WTC11 (cell line): ENCODE measurements at regions not wholly inside any gene's neighbourhood (a gene's known extent, or its start where the extent isn't known, plus 50 kb on each side); places are given as distances from the start of the nearest gene placed in this dataset.

Experiments used
- E2F5 ChIP-seq: sonication (generic); formaldehyde crosslinking; IDR thresholded peaks from 2 replicates; pipeline ENCODE4 v1.8.1; 2022; ENCODE audit warnings: mild to moderate bottlenecking, moderate library complexity, missing genetic modification reagents
- GABPB1 ChIP-seq: sonication (generic); formaldehyde crosslinking; IDR thresholded peaks from 2 replicates; pipeline ENCODE4 v1.8.1; 2023; ENCODE audit warnings: mild to moderate bottlenecking, missing genetic modification reagents
- JUN ChIP-seq: sonication (generic); formaldehyde crosslinking; IDR thresholded peaks from 2 replicates; pipeline ENCODE4 v1.8.0; 2023; ENCODE audit warnings: mild to moderate bottlenecking, missing genetic modification reagents
- NFATC4 ChIP-seq: fragments of 250-450 bp; sonication (Bioruptor Pico); IDR thresholded peaks from 2 replicates; pipeline ENCODE4 v1.9.0; 2021; ENCODE audit warnings: mild to moderate bottlenecking
- OVOL2 ChIP-seq: fragments of 250-450 bp; sonication (Bioruptor Pico); IDR thresholded peaks from 2 replicates; pipeline ENCODE4 v1.9.0; 2021; ENCODE audit warnings: mild to moderate bottlenecking, borderline replicate concordance
- PRDM15 ChIP-seq: sonication (generic); formaldehyde crosslinking; IDR thresholded peaks from 2 replicates; pipeline ENCODE4 v1.8.0; 2022; ENCODE audit warnings: missing genetic modification reagents
- SOX15 ChIP-seq: fragments of 250-450 bp; sonication (Bioruptor Pico); IDR thresholded peaks from 2 replicates; pipeline ENCODE4 v1.9.0; 2021; ENCODE audit warnings: mild to moderate bottlenecking
- STAT6 ChIP-seq: sonication (generic); formaldehyde crosslinking; conservative IDR thresholded peaks from 2 replicates; pipeline ENCODE4 v1.8.1; 2023; ENCODE audit warnings: mild to moderate bottlenecking, low read depth, missing genetic modification reagents, moderate library complexity
- USF2 ChIP-seq: sonication (generic); formaldehyde crosslinking; IDR thresholded peaks from 2 replicates; pipeline ENCODE4 v1.8.1; 2023; ENCODE audit warnings: mild to moderate bottlenecking, missing genetic modification reagents, moderate library complexity
- ZNF512 ChIP-seq: sonication (generic); formaldehyde crosslinking; IDR thresholded peaks from 2 replicates; pipeline ENCODE4 v1.8.1; 2022; ENCODE audit warnings: missing genetic modification reagents, borderline replicate concordance
- ZNF671 ChIP-seq: fragments of 250-450 bp; sonication (Bioruptor Pico); IDR thresholded peaks from 2 replicates; pipeline ENCODE4 v1.8.0; 2021; ENCODE audit warnings: mild to moderate bottlenecking
- TF ChIP-seq, protein P1 (sequence below): sonication (generic); formaldehyde crosslinking; IDR thresholded peaks from 2 replicates; pipeline ENCODE4 v1.8.1; 2022; ENCODE audit warnings: mild to moderate bottlenecking, missing genetic modification reagents, moderate library complexity, borderline replicate concordance
- TF ChIP-seq, protein P2 (sequence below): sonication (generic); formaldehyde crosslinking; IDR thresholded peaks from 2 replicates; pipeline ENCODE4 v1.8.1; 2023; ENCODE audit warnings: mild to moderate bottlenecking, missing genetic modification reagents

DNA sequence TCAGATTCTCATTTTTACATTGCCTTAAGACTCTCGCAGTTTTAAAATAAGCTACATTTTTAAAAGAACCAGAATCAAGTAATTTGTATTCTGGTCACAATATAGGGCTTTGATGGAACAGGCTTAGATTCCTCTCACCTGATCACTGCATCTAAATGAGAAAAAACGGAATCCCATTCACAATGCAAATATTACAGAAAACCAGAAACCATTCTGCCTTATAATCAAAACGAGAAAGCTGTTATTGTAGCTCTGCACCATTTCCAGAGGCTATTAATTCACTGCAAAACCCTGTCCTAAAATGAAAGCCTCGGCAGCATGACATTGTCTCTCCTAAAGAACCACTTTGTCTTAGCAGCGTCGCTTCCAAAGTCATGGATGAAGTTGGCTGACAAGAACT is 116.1 kb upstream of the ZNF366 start (continued):
- TF ChIP-seq, protein P1, sequence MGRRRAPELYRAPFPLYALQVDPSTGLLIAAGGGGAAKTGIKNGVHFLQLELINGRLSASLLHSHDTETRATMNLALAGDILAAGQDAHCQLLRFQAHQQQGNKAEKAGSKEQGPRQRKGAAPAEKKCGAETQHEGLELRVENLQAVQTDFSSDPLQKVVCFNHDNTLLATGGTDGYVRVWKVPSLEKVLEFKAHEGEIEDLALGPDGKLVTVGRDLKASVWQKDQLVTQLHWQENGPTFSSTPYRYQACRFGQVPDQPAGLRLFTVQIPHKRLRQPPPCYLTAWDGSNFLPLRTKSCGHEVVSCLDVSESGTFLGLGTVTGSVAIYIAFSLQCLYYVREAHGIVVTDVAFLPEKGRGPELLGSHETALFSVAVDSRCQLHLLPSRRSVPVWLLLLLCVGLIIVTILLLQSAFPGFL (CRISPR knock-in tag), result no peak
- TF ChIP-seq PRDM15 (CRISPR knock-in tag), result no peak
- no peak for TF ChIP-seq JUN (CRISPR knock-in tag)
- no peak for TF ChIP-seq STAT6 (CRISPR knock-in tag)
- TF ChIP-seq USF2 (CRISPR knock-in tag), result no peak
- TF ChIP-seq, protein P2, sequence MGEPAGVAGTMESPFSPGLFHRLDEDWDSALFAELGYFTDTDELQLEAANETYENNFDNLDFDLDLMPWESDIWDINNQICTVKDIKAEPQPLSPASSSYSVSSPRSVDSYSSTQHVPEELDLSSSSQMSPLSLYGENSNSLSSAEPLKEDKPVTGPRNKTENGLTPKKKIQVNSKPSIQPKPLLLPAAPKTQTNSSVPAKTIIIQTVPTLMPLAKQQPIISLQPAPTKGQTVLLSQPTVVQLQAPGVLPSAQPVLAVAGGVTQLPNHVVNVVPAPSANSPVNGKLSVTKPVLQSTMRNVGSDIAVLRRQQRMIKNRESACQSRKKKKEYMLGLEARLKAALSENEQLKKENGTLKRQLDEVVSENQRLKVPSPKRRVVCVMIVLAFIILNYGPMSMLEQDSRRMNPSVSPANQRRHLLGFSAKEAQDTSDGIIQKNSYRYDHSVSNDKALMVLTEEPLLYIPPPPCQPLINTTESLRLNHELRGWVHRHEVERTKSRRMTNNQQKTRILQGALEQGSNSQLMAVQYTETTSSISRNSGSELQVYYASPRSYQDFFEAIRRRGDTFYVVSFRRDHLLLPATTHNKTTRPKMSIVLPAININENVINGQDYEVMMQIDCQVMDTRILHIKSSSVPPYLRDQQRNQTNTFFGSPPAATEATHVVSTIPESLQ, result no peak
- no peak for TF ChIP-seq ZNF512 (CRISPR knock-in tag)
- no peak for TF ChIP-seq NFATC4 (CRISPR knock-in tag)
- no peak for TF ChIP-seq E2F5 (CRISPR knock-in tag)
- TF ChIP-seq ZNF671 (CRISPR knock-in tag), result no peak
- no peak for TF ChIP-seq GABPB1 (CRISPR knock-in tag)
- no peak for TF ChIP-seq SOX15 (CRISPR knock-in tag)
- no peak for TF ChIP-seq OVOL2 (CRISPR knock-in tag)
